ENCODE measurements at regions not wholly inside any gene's neighbourhood (a gene's known extent, or its start where the extent isn't known, plus 50 kb on each side); places are given as distances from the start of the nearest gene placed in this dataset.

GRCh38 chr1:5706239-5706638, 286.0 kb downstream of the NPHP4 start:
- CTCF ChIA-PET, result no interaction called here

GRCh38 chr1:5705751-5706150, 286.5 kb downstream of the NPHP4 start:
- no peaks in the 10 kb centered on the region for H3K27me3 ChIP-seq (ENCODE audit: insufficient read depth, low read length, poor library complexity, severe bottlenecking)
- CTCF ChIA-PET, result no interaction called here

More at GRCh38 chr1:5706239-5706638, 286.0 kb downstream of the NPHP4 start:
- no peaks in the 10 kb centered on the region for H3K9me3 ChIP-seq (ENCODE audit: low read length)
- H3K9me3 Mint-ChIP-seq, result no peaks in the 10 kb centered on the region
- H3K4me1 Mint-ChIP-seq, result peaks cover 0 to 5% (median 0%) of the 10 kb centered on the region in 3 donors
- H3K36me3 ChIP-seq (ENCODE audit: insufficient read depth, low read length), result no peaks in the 10 kb centered on the region
- no peak overlapping the region for H3K27ac Mint-ChIP-seq
- H3K4me3 ChIP-seq (ENCODE audit: low read length), result no peak overlapping the region
- peaks cover 5 to 8% of the 10 kb centered on the region in 2 donors for H3K27me3 Mint-ChIP-seq
- no peak overlapping the region for H3K27ac ChIP-seq (ENCODE audit: low read depth, low read length)
- H3K4me1 ChIP-seq (ENCODE audit: insufficient read depth, low read length), result no peaks in the 10 kb centered on the region
- DNase-seq, result no peak
- POLR2A ChIA-PET, result no interaction called here
- H3K4me3 Mint-ChIP-seq, result no peak overlapping the region
- no peaks in the 10 kb centered on the region for H3K27me3 ChIP-seq (ENCODE audit: insufficient read depth, low read length, poor library complexity, severe bottlenecking)
- no peaks in the 10 kb centered on the region for H3K36me3 Mint-ChIP-seq

DNA sequence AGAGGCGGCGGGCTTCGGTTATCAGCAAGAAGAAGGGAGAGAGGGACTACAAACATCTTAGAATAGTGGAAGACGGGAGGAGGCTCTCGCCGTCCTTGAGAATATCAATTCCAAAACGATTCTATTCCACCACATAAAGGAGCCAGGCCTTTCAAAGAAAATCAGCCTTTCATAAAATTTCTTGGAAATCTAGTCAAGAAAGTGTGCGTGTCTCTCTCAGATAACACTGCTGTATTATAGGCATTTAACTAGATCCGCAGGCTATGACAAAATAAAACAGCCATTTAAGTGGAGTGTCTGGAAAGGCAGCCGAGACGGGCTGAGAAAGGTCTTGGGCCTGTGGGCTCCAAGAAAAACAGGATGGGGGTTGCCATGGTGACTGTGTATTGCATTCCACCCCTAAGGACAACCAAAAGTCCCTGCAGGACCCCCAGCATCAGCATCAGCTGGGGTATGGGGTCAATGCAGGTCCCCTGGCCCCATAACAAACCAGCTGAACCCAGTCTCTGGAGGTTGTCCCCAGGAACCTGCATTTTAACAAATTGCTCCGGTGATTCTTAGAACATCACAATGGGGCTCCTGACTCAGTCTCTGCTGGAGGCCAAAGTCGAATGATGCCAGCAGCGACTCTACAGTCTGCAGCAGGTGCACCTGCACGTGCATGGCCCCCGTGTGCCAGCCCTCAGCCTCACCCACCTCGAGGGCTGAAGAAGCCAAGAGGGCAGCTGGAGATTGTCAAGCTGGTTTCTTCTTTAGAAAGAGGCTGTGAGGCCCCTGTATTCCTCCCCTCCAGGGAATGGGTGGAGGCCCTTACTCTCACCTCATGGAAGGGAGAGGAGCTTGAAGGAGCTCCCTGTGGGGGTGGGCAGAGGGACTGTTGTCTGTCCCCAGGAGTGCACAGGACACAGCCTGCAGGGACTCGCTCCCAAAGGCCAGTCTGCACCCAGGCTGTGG, 287.4 kb downstream of the NPHP4 start:
- no peaks in the 10 kb centered on the region for H3K4me1 ChIP-seq (ENCODE audit: insufficient read depth, low read length)
- no peaks in the 10 kb centered on the region for H3K36me3 Mint-ChIP-seq
- H3K9me3 ChIP-seq (ENCODE audit: low read length), result no peaks in the 10 kb centered on the region
- peak overlapping the region in 1 of 8 donors; percentile 32 for H3K27ac Mint-ChIP-seq
- POLR2A ChIA-PET, result no interaction called here
- no peak overlapping the region for H3K27ac ChIP-seq (ENCODE audit: low read depth, low read length)
- H3K36me3 ChIP-seq (ENCODE audit: insufficient read depth, low read length), result no peaks in the 10 kb centered on the region
- H3K27me3 Mint-ChIP-seq, result peaks cover 5 to 11% of the 10 kb centered on the region in 2 donors
- DNase-seq, result no peak
- no peak overlapping the region for H3K4me3 ChIP-seq (ENCODE audit: low read length)
- peaks cover 0 to 5% (median 0%) of the 10 kb centered on the region in 3 donors for H3K4me1 Mint-ChIP-seq
- H3K27me3 ChIP-seq (ENCODE audit: insufficient read depth, low read length, poor library complexity, severe bottlenecking), result no peaks in the 10 kb centered on the region
- no peaks in the 10 kb centered on the region for H3K9me3 Mint-ChIP-seq
- CTCF ChIA-PET, result no interaction called here
- H3K4me3 Mint-ChIP-seq, result no peak overlapping the region

More at GRCh38 chr1:5705751-5706150, 286.5 kb downstream of the NPHP4 start:
- no peak overlapping the region for H3K4me3 ChIP-seq (ENCODE audit: low read length)
- Mint-ChIP-seq H3K4me3 (no peak overlapping the region), H3K36me3 (no peaks in the 10 kb centered on the region), H3K27me3 (peaks cover 5 to 9% of the 10 kb centered on the region in 2 donors), H3K4me1 (peaks cover 0 to 5% (median 0%) of the 10 kb centered on the region in 3 donors), H3K27ac (peak overlapping the region in 1 of 8 donors; percentile 27), H3K9me3 (no peaks in the 10 kb centered on the region)
- H3K4me1 ChIP-seq (ENCODE audit: insufficient read depth, low read length), result no peaks in the 10 kb centered on the region
- no peaks in the 10 kb centered on the region for H3K9me3 ChIP-seq (ENCODE audit: low read length)
- no peaks in the 10 kb centered on the region for H3K36me3 ChIP-seq (ENCODE audit: insufficient read depth, low read length)
- DNase-seq, result no peak
- H3K27ac ChIP-seq (ENCODE audit: low read depth, low read length), result no peak overlapping the region
- POLR2A ChIA-PET, result no interaction called here

DNA sequence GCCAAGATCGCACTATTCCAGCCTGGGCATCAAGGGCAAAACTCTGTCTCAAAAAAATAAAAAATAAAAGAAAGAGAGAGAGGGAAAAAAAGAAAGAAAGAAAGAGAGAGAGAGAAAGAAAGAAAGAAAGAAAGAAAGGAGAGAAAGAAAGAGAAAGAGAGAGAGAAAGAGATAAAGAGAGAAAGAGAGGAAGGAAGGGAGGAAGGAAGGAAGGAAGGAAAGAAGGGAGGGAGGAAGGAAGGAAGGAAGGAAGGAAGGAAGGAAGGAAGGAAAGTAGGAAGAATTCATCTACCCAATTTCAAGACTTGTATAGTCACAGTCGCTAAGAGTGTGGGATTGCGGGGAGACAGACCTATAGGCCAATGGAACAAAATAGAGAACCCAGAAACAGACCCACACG, 290.6 kb downstream of the NPHP4 start:
- H3K36me3 ChIP-seq (ENCODE audit: insufficient read depth, low read length), result no peaks in the 10 kb centered on the region
- no peak overlapping the region for H3K27ac ChIP-seq (ENCODE audit: low read depth, low read length)
- POLR2A ChIA-PET, result interaction anchor here (0.6 kb wide), 1 partner anchor 40 kb away, joined by 3 read pairs; no protein-coding TSS in a partner anchor
- no peaks in the 10 kb centered on the region for H3K9me3 ChIP-seq (ENCODE audit: low read length)
- H3K27me3 ChIP-seq (ENCODE audit: insufficient read depth, low read length, poor library complexity, severe bottlenecking), result no peaks in the 10 kb centered on the region
- H3K27me3 Mint-ChIP-seq, result peaks cover 10 to 16% of the 10 kb centered on the region in 2 donors
- no peak for DNase-seq
- H3K4me3 Mint-ChIP-seq, result no peak overlapping the region
- CTCF ChIA-PET, result no interaction called here
- no peaks in the 10 kb centered on the region for H3K4me1 ChIP-seq (ENCODE audit: insufficient read depth, low read length)
- no peak overlapping the region for H3K4me3 ChIP-seq (ENCODE audit: low read length)
- no peaks in the 10 kb centered on the region for H3K9me3 Mint-ChIP-seq
- no peaks in the 10 kb centered on the region for H3K4me1 Mint-ChIP-seq
- peak overlapping the region in 1 of 8 donors; percentile 23 for H3K27ac Mint-ChIP-seq
- H3K36me3 Mint-ChIP-seq, result no peaks in the 10 kb centered on the region

GRCh38 chr1:5693568-5693967, 298.7 kb downstream of the NPHP4 start:
- POLR2A ChIA-PET, result no interaction called here
- no peak overlapping the region for H3K4me3 Mint-ChIP-seq
- H3K9me3 ChIP-seq (ENCODE audit: low read length), result no peaks in the 10 kb centered on the region

GRCh38 chr1:5692664-5693063, 299.6 kb downstream of the NPHP4 start:
- Histone ChIP-seq H3K4me1 (ENCODE audit: insufficient read depth, low read length) (no peaks in the 10 kb centered on the region), H3K4me3 (ENCODE audit: low read length) (no peak overlapping the region), H3K27ac (ENCODE audit: low read depth, low read length) (no peak overlapping the region), H3K36me3 (ENCODE audit: insufficient read depth, low read length) (no peaks in the 10 kb centered on the region), H3K9me3 (ENCODE audit: low read length) (no peaks in the 10 kb centered on the region), H3K27me3 (ENCODE audit: insufficient read depth, low read length, poor library complexity, severe bottlenecking) (no peaks in the 10 kb centered on the region)
- H3K27me3 Mint-ChIP-seq, result peaks cover 19 to 41% of the 10 kb centered on the region in 2 donors
- DNase-seq, result no peak
- H3K4me1 Mint-ChIP-seq, result no peaks in the 10 kb centered on the region
- ChIA-PET CTCF (no interaction called here), POLR2A (no interaction called here)
- no peak overlapping the region for H3K4me3 Mint-ChIP-seq
- no peaks in the 10 kb centered on the region for H3K36me3 Mint-ChIP-seq
- no peak overlapping the region for H3K27ac Mint-ChIP-seq
- no peaks in the 10 kb centered on the region for H3K9me3 Mint-ChIP-seq

More at GRCh38 chr1:5693568-5693967, 298.7 kb downstream of the NPHP4 start:
- Histone ChIP-seq H3K36me3 (ENCODE audit: insufficient read depth, low read length) (no peaks in the 10 kb centered on the region), H3K27ac (ENCODE audit: low read depth, low read length) (no peak overlapping the region), H3K4me1 (ENCODE audit: insufficient read depth, low read length) (no peaks in the 10 kb centered on the region), H3K4me3 (ENCODE audit: low read length) (no peak overlapping the region), H3K27me3 (ENCODE audit: insufficient read depth, low read length, poor library complexity, severe bottlenecking) (no peaks in the 10 kb centered on the region)
- CTCF ChIA-PET, result no interaction called here
- Mint-ChIP-seq H3K4me1 (no peaks in the 10 kb centered on the region), H3K27ac (no peak overlapping the region), H3K9me3 (no peaks in the 10 kb centered on the region), H3K27me3 (peaks cover 20 to 45% of the 10 kb centered on the region in 2 donors), H3K36me3 (no peaks in the 10 kb centered on the region)
- DNase-seq, result no peak

- no peak overlapping the region for H3K27ac Mint-ChIP-seq
- no peak for DNase-seq
- no peaks in the 10 kb centered on the region for H3K36me3 Mint-ChIP-seq
- CTCF ChIA-PET, result no interaction called here
- Histone ChIP-seq H3K4me3 (ENCODE audit: low read length) (no peak overlapping the region), H3K4me1 (ENCODE audit: insufficient read depth, low read length) (no peaks in the 10 kb centered on the region), H3K36me3 (ENCODE audit: insufficient read depth, low read length) (no peaks in the 10 kb centered on the region), H3K27me3 (ENCODE audit: insufficient read depth, low read length, poor library complexity, severe bottlenecking) (no peaks in the 10 kb centered on the region), H3K27ac (ENCODE audit: low read depth, low read length) (no peak overlapping the region), H3K9me3 (ENCODE audit: low read length) (no peaks in the 10 kb centered on the region)
- H3K4me1 Mint-ChIP-seq, result no peaks in the 10 kb centered on the region
- POLR2A ChIA-PET, result no interaction called here
- no peak overlapping the region for H3K4me3 Mint-ChIP-seq
- peaks cover 21 to 37% of the 10 kb centered on the region in 2 donors for H3K27me3 Mint-ChIP-seq
- no peaks in the 10 kb centered on the region for H3K9me3 Mint-ChIP-seq
Observed at GRCh38 chr1:5691795-5692509, 300.3 kb downstream of the NPHP4 start.

DNA sequence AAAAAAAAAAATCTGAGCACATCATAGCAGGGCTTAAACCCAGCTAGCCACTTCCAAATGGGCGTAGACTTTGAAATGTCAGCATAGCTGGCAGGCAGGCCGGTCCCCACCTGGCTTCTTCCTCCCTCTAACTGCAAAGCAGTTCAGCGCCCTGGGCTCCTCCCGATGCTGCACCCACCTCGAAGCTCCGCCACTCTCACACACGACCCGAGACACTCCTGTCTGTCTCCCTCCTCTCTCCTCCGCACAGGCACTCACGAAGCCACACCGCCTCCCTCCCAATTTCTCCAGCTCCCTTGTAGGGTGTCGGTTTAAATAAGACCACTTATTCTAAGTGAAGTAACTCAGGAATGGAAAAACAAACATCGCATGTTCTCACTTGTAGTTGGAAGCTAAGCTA, 301.3 kb downstream of the NPHP4 start:
- no peak for DNase-seq
- Mint-ChIP-seq H3K4me1 (no peaks in the 10 kb centered on the region), H3K36me3 (no peaks in the 10 kb centered on the region), H3K9me3 (no peaks in the 10 kb centered on the region), H3K4me3 (no peak overlapping the region), H3K27me3 (peaks cover 21 to 37% of the 10 kb centered on the region in 2 donors), H3K27ac (no peak overlapping the region)
- ChIA-PET CTCF (no interaction called here), POLR2A (no interaction called here)
- no peaks in the 10 kb centered on the region for H3K9me3 ChIP-seq (ENCODE audit: low read length)
- no peak overlapping the region for H3K4me3 ChIP-seq (ENCODE audit: low read length)
- H3K36me3 ChIP-seq (ENCODE audit: insufficient read depth, low read length), result no peaks in the 10 kb centered on the region
- no peaks in the 10 kb centered on the region for H3K4me1 ChIP-seq (ENCODE audit: insufficient read depth, low read length)
- no peak overlapping the region for H3K27ac ChIP-seq (ENCODE audit: low read depth, low read length)
- no peaks in the 10 kb centered on the region for H3K27me3 ChIP-seq (ENCODE audit: insufficient read depth, low read length, poor library complexity, severe bottlenecking)
